Heart right ventricle (tissue), 16 donors: ENCODE measurements at regions not wholly inside any gene's neighbourhood (a gene's known extent, or its start where the extent isn't known, plus 50 kb on each side); places are given as distances from the start of the nearest gene placed in this dataset.

ENCODE experiments used
- ATAC-seq, 8 donors: fragments of 200-7000 bp; cut with Tn5 transposase; one replicate each; pipeline ENCODE4 v1.9.1; 2020; ENCODE audit warnings: mild to moderate bottlenecking in 8 of 8, moderate library complexity in 8 of 8, moderate number of reproducible peaks in 1 of 8
- DNase-seq, 2 donors: peaks; one replicate each; pipeline ENCODE4 v3.0.0-alpha.2; 2020
- H3K27ac ChIP-seq, 10 donors: fragments of 200-600 bp; sonication (generic) in 2 of 10; one replicate each; pipeline versions ENCODE4 v1.5.0 to v1.8.0; 2020 to 2022; ENCODE audit warnings: mild to moderate bottlenecking in 3 of 10
- H3K27me3 ChIP-seq, 7 donors: fragments of 200-600 bp; one replicate each; pipeline ENCODE4 v1.8.0; 2021 to 2022; ENCODE audit warnings: mild to moderate bottlenecking in 2 of 7
- H3K36me3 ChIP-seq, 9 donors: fragments of 200-600 bp; sonication (generic) in 1 of 9; one replicate each; pipeline versions ENCODE4 v1.5.0 to v1.8.0; 2020 to 2022; ENCODE audit warnings: mild to moderate bottlenecking in 2 of 9
- H3K4me1 ChIP-seq, 9 donors: fragments of 200-600 bp; sonication (generic) in 1 of 9; one replicate each; pipeline versions ENCODE4 v1.5.0 to v1.8.0; 2020 to 2022; ENCODE audit warnings: mild to moderate bottlenecking in 4 of 9
- H3K4me3 ChIP-seq, 10 donors: fragments of 200-600 bp; sonication (generic) in 2 of 10; one replicate each; pipeline versions ENCODE4 v1.5.0 to v1.8.0; 2020 to 2022; ENCODE audit warnings: mild to moderate bottlenecking in 7 of 10, moderate library complexity in 2 of 10
- H3K9me3 ChIP-seq, 11 donors: fragments of 200-600 bp in 10 of 11; sonication (generic) in 2 of 11; one replicate each; pipeline versions ENCODE4 v1.5.0 to v1.8.0; 2013 to 2022; ENCODE audit warnings: mild to moderate bottlenecking in 2 of 11, control low read depth in 1 of 11, moderate library complexity in 1 of 11
- CTCF ChIP-seq, 9 donors: fragments of 200-600 bp; sonication (generic) in 2 of 9; IDR thresholded peaks; one replicate each; pipeline versions ENCODE4 v1.5.0 to v1.8.0; 2021 to 2022; ENCODE audit warnings: antibody characterized with exemption in 9 of 9, mild to moderate bottlenecking in 5 of 9, moderate library complexity in 1 of 9
- WGBS, 2 donors: extraction: QIAGEN DNeasy Blood & Tissue Kit; methylation state at CpG; one replicate each; pipeline ENCODE4 v1.1.7; 2013; ENCODE audit warnings: inconsistent platforms in 1 of 2; 5-methylcytosine and 5-hydroxymethylcytosine counted together
- intact Hi-C, 10 donors: fragments of 100-400 bp; cut with DNase I; formaldehyde crosslinking; loops; one replicate each; pipeline versions ENCODE4 v1.11.1 to v1.14.2; 2022
- donor health status: Arrhythmogenic right ventricular cardiomyopathy.
- donor health status: ischemic (EF 13 %, LVEDD 7.1; RV severe dilation, severe dysfunction).
- donor health status: healthy with polysubstance abuse.
- donor health status: DM: no; HTN: yes; CAD: no.
- donor health status: DM: no; HTN: no; CAD: no.
- donor health status: ischemic (EF 25% LVEDD 6.9; RV normal size, moderate dysfunction).
- donor health status: ischemic (EF 25% LVEDD 5.7; RV mildly dilated, moderate dysfunction).
- donor health status: healthy.
- donor health status: DM: yes; HTN: yes; CAD: no.
- donor health status: Ischemic cardiomyopathy.
- donor health status: ischemic (EF 35%, LVEDD 5.7; RV mildly dilated, moderate dysfunction).
- donor health status: nonischemic (EF 11% LVEDD 7.7; RV severe dilation, severe dysfunction).
- donor health status: DM: yes; HTN: yes; CAD: no.
- donor health status: PGD.
- donor health status: ischemic (EF 29% LVEDD 5.4; RV normal size, mild dysfunction).
- donor health status: nonischemic (EF 23%, LVEDD 6.1; RV moderate dilation, normal function).

DNA sequence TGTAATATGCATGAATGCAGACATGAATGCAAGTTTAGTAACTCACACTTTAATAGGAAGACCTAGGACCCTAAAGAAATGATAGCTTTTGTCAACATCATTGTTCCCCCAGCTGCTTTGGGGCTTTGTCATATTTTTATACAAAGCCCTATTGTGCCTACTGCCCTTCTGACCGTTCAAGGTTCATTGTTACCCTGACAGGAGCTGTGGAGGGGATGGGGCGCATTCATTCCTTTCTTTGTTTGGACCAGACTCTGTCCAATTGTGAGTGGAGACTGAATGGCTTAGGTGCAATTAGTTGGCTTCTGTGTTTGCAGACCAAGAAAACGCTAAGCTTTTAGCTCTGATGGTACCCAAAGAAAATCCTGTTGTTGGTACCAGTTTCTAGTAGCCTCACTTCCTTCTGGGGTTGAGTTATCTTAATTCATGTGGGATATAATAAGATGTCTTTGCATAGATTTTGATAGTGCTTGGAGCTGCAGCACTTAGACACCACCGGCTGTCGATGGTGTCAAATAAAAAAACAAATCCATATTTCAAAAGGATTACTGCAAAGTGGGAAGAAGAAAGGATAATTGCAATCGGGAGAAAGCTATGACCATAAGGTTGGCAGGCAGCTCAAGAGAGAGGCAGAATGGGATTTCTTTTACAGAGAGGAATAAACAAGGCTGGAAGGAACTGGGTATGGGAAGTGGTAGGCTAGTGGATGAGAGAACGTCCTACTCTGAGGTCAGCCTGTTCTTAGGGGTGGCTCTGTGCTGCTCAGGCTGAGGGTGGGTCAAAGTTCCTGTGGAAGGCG, 133.9 kb upstream of the TMTC4 start:
- Histone ChIP-seq H3K27me3 (peaks cover 0 to 22% (median 3%) of the 10 kb centered on the region in 7 donors), H3K9me3 (no peaks in the 10 kb centered on the region), H3K27ac (no peak overlapping the region), H3K36me3 (no peaks in the 10 kb centered on the region), H3K4me3 (no peak overlapping the region), H3K4me1 (peaks cover 0 to 7% (median 0%) of the 10 kb centered on the region in 9 donors)
- DNase-seq, result no peak
- 76 to 78% methylated on average over 8 of the region's 8 CpGs for WGBS, 2 donors
- intact Hi-C loops, result no loop called here
- no peak for ATAC-seq
- no peak for TF ChIP-seq CTCF (IDR thresholded peaks at IDR 0.05)

DNA sequence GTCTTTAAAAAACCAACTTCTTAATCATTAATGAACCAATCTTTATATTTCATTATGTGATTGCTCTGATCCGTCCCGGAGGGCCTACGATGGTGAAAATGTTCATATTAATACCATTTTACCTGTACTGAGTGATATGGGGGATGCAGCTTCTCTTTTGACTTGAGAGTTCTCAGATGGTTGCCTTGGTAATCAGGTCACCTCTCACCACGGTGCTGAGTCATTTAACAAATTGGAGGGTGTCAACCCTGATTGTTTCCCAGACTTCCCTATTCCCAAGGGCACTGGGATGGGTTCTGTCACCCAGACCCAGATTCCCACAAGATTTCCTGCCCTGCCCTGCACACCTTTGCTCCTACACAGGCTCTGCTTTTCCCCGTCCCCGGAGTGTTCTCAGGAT, 128.5 kb upstream of the TMTC4 start:
- WGBS, 2 donors, result 78 to 89% methylated on average over 6 of the region's 6 CpGs
- Histone ChIP-seq H3K27me3 (peaks cover 0 to 19% (median 3%) of the 10 kb centered on the region in 7 donors), H3K27ac (no peak overlapping the region), H3K9me3 (no peaks in the 10 kb centered on the region), H3K4me3 (no peak overlapping the region), H3K36me3 (no peaks in the 10 kb centered on the region), H3K4me1 (no peaks in the 10 kb centered on the region)
- ATAC-seq (no peak), DNase-seq (no peak)
- intact Hi-C loops, result no loop called here
- TF ChIP-seq CTCF (IDR thresholded peaks at IDR 0.05), result no peak

DNA sequence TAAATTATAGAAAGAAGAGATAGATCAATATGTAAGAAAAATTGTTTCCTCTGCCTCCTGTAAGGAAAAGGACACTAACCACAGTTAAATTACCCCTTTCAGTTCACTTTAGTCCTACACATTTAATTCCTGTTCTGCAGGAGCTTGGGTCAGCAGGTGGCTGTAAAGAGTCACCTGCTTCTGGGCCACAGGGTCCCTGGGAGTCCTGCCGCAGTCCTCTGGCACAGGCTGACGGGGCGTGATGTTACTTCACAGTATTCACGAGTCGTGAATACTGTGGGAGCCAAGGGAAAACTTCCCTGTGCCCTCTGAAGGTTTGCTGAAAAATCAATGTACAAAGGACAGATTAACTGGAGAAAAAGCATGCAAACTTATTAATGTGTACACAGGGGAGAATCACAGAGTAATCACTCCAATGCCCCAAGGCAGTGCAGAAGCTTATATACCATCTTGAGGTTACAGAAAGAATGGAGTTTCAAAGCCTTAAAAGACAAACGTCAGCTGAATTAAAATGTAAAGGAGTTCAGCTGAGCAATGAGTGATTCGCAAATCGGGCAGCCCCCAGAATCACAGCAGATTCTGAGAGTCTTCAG, 125.8 kb upstream of the TMTC4 start:
- Histone ChIP-seq H3K9me3 (peaks cover 0 to 13% (median under 1%) of the 10 kb centered on the region in 11 donors), H3K27ac (no peak overlapping the region), H3K36me3 (no peaks in the 10 kb centered on the region), H3K27me3 (peaks cover 0 to 5% (median 0%) of the 10 kb centered on the region in 7 donors), H3K4me3 (no peak overlapping the region), H3K4me1 (no peaks in the 10 kb centered on the region)
- ATAC-seq (no peak), DNase-seq (no peak)
- no peak for TF ChIP-seq CTCF (IDR thresholded peaks at IDR 0.05)
- intact Hi-C loops, result no loop called here
- 83 to 90% methylated on average over 8 of the region's 8 CpGs for WGBS, 2 donors

DNA sequence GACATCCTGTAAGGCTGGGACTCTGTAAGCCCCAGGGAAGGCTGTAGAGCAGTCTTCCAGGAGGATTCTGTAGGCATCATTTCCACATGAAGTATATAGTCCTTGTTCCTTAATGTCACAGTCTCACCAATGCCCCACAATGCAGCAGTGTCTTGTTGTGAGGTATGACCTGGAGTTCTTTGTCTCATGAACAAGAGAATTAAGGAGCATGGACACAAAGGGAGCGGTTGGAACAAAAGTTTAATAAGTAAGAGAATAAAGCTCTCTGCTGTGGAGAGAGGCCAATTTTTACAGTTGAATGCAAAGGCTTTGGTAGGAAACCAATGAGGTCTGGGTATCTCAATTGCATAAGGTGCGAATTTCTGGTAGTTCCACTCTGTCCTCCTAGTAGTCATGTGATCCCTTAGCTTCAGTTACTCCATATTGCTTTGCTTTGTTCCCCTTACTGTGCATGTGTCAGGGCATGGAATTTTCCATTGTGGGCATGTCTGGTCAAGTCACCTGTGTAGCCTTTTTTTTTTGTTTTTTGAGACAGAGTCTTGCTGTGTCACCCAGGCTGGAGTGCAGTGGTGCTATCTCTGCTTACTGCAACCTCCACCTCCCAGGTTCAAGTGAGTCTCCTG, 124.3 kb upstream of the TMTC4 start:
- Histone ChIP-seq H3K4me3 (no peak overlapping the region), H3K27ac (no peak overlapping the region), H3K4me1 (no peaks in the 10 kb centered on the region), H3K27me3 (no peaks in the 10 kb centered on the region), H3K9me3 (peaks cover 0 to 28% (median 7%) of the 10 kb centered on the region in 11 donors), H3K36me3 (no peaks in the 10 kb centered on the region)
- intact Hi-C loops, result no loop called here
- ATAC-seq (no peak), DNase-seq (no peak)
- 93 to 94% methylated on average over 2 of the region's 2 CpGs for WGBS, 2 donors
- no peak for TF ChIP-seq CTCF (IDR thresholded peaks at IDR 0.05)
